ENCODE measurements at regions not wholly inside any gene's neighbourhood (a gene's known extent, or its start where the extent isn't known, plus 50 kb on each side); places are given as distances from the start of the nearest gene placed in this dataset.

GRCh38 chr4:56102601-56103000, 153.9 kb downstream of the CEP135 start:
- TF ChIP-seq CTCF (IDR thresholded peaks at IDR 0.05) (no peak), EZH2 (IDR thresholded peaks at IDR 0.05) (no peak)
